ENCODE measurements at regions not wholly inside any gene's neighbourhood (a gene's known extent, or its start where the extent isn't known, plus 50 kb on each side); places are given as distances from the start of the nearest gene placed in this dataset.

GRCh38 chr5:35436400-35437057 is 181.1 kb upstream of the SPEF2 start:
- no peak for DNase-seq

GRCh38 chr5:35430381-35431162 is 187.1 kb upstream of the SPEF2 start:
- no peak for DNase-seq

- no peak for DNase-seq
Measured at GRCh38 chr5:35420200-35420599, 189.9 kb upstream of the PRLR start.

- no peak for DNase-seq
Measured at GRCh38 chr5:35417040-35417439, 186.8 kb upstream of the PRLR start.

GRCh38 chr5:35416217-35416988 is 186.1 kb upstream of the PRLR start:
- DNase-seq: no peak

GRCh38 chr5:35415309-35415708 is 185.0 kb upstream of the PRLR start:
- no peak for DNase-seq

- DNase-seq: no peak
Measured at GRCh38 chr5:35409361-35409760, 179.1 kb upstream of the PRLR start.

- DNase-seq: no peak
Measured at GRCh38 chr5:35408146-35408545, 177.9 kb upstream of the PRLR start.

- no peak for DNase-seq
Measured at GRCh38 chr5:35407697-35408096, 177.4 kb upstream of the PRLR start.

GRCh38 chr5:35405938-35406337 is 175.7 kb upstream of the PRLR start:
- DNase-seq: no peak

- DNase-seq: no peak
Measured at GRCh38 chr5:35404701-35405100, 174.4 kb upstream of the PRLR start.

- DNase-seq: no peak
Measured at GRCh38 chr5:35393901-35394300, 163.6 kb upstream of the PRLR start.

- DNase-seq: no peak
Measured at GRCh38 chr5:35384658-35385057, 154.4 kb upstream of the PRLR start.

- DNase-seq: no peak
Measured at GRCh38 chr5:35383041-35383440, 152.8 kb upstream of the PRLR start.

- no peak for DNase-seq
Measured at GRCh38 chr5:35377653-35378052, 147.4 kb upstream of the PRLR start.

- no peak for DNase-seq
Measured at GRCh38 chr5:35374584-35374983, 144.3 kb upstream of the PRLR start.

- DNase-seq: no peak
Measured at GRCh38 chr5:35373249-35373648, 143.0 kb upstream of the PRLR start.

- no peak for DNase-seq
Measured at GRCh38 chr5:35372482-35372881, 142.2 kb upstream of the PRLR start.

GRCh38 chr5:35371951-35372426 is 141.7 kb upstream of the PRLR start:
- no peak for DNase-seq

- DNase-seq: no peak
Measured at GRCh38 chr5:35370871-35371270, 140.6 kb upstream of the PRLR start.

GRCh38 chr5:35369965-35370790 is 139.9 kb upstream of the PRLR start:
- peak in 19 of 58 donors; percentile 0 to 32 (median 11) for DNase-seq

All from anterior cingulate cortex (tissue), 58 donors.